ENCODE measurements at regions not wholly inside any gene's neighbourhood (a gene's known extent, or its start where the extent isn't known, plus 50 kb on each side); places are given as distances from the start of the nearest gene placed in this dataset.
A peak's percentile ranks its signal among the peaks of the same experiment; 100 is the strongest.

GRCh38 chr5:87081511-87082372 lies 185.9 kb upstream of the RASA1 start:
- Histone ChIP-seq H3K27ac (ENCODE audit: low read length in 2 of 2) (peak overlapping the region; percentile 68 to 69), H3K27me3 (replicated peaks in 1 of 4; ENCODE audit: control extremely low read depth in 1 of 4, control insufficient read depth in 3 of 4, insufficient read depth in 4 of 4, low read length in 3 of 4) (no peaks in the 10 kb centered on the region), H3K4me3 (ENCODE audit: control extremely low read depth in 1 of 5, extremely low read depth in 1 of 5, insufficient read depth in 1 of 5, low read depth in 2 of 5, low read length in 4 of 5) (peak overlapping the region in 4 of 5 experiments; percentile 1 to 43 (median 17)), H3K9me3 (ENCODE audit: control extremely low read depth in 1 of 3, control insufficient read depth in 2 of 3, insufficient read depth in 1 of 3, low read length in 2 of 3) (peaks cover 0 to 10% (median 0%) of the 10 kb centered on the region in 3 donors), H2AFZ (ENCODE audit: insufficient read depth, low read depth, low read length, poor library complexity, severe bottlenecking) (peak overlapping the region; percentile 43), H3K36me3 (replicated peaks in 1 of 2; ENCODE audit: control extremely low read depth in 1 of 2, control insufficient read depth in 1 of 2, extremely low read depth in 1 of 2, insufficient read depth in 2 of 2, low read length in 1 of 2) (no peaks in the 10 kb centered on the region), H3K9ac (ENCODE audit: low read length) (peak overlapping the region; percentile 34), H4K20me1 (ENCODE audit: control insufficient read depth, insufficient read depth, low read length, poor library complexity, severe bottlenecking) (no peaks in the 10 kb centered on the region), H3K79me2 (ENCODE audit: control insufficient read depth, insufficient read depth, low read length) (no peaks in the 10 kb centered on the region), H3K4me2 (replicated peaks; ENCODE audit: low read depth, low read length, poor library complexity, severe bottlenecking) (peak overlapping the region; percentile 71), H3K4me1 (ENCODE audit: control insufficient read depth in 2 of 2, insufficient read depth in 2 of 2, low read length in 2 of 2) (peaks cover 37 to 53% of the 10 kb centered on the region in 2 donors)
- Mint-ChIP-seq H3K4me1 (peaks cover 53% of the 10 kb centered on the region), H3K27ac (peak overlapping the region; percentile 89), H3K27me3 (no peaks in the 10 kb centered on the region), H3K9me3 (ENCODE audit: insufficient read depth) (peaks cover 3% of the 10 kb centered on the region), H3K4me3 (peak overlapping the region; percentile 75)
- POLR2A ChIA-PET: interaction anchor here (0.6 kb wide), 1 partner anchor 11 kb away, joined by 3 read pairs; no protein-coding TSS in a partner anchor
- WGBS (ENCODE audit: insufficient coverage): no CpG with 5 or more reads among the region's 4 CpGs
- peak; percentile 76 for DNase-seq
- peak; percentile 90 for ATAC-seq (ENCODE audit: low read depth)
- CTCF ChIA-PET: interaction anchor here (0.6 to 1.0 kb wide), 3 partner anchors 12 to 318 kb away, joined by 3 to 5 read pairs (median 3); no protein-coding TSS in a partner anchor
- TF ChIP-seq EZH2 (IDR thresholded peaks at IDR 0.05; ENCODE audit: borderline replicate concordance, insufficient read depth, low read depth, low read length, poor library complexity, severe bottlenecking): no peak
- TF ChIP-seq CTCF (IDR thresholded peaks at IDR 0.05): no peak
- intact Hi-C loops (cut with micrococcal nuclease): loop anchor here (1.0 to 5.0 kb wide), 4 partner anchors 22 to 331 kb away; partner anchors contain the start of genes CCNH and RASA1

- no peak for TF ChIP-seq CTCF (IDR thresholded peaks at IDR 0.05)
- Histone ChIP-seq H3K4me1 (ENCODE audit: control insufficient read depth in 2 of 2, insufficient read depth in 2 of 2, low read length in 2 of 2) (peaks cover 8 to 19% of the 10 kb centered on the region in 2 donors), H3K27me3 (replicated peaks in 1 of 4; ENCODE audit: control extremely low read depth in 1 of 4, control insufficient read depth in 3 of 4, insufficient read depth in 4 of 4, low read length in 3 of 4) (no peaks in the 10 kb centered on the region), H3K27ac (ENCODE audit: low read length in 2 of 2) (no peak overlapping the region), H4K20me1 (ENCODE audit: control insufficient read depth, insufficient read depth, low read length, poor library complexity, severe bottlenecking) (no peaks in the 10 kb centered on the region), H3K9ac (ENCODE audit: low read length) (no peak overlapping the region), H3K79me2 (ENCODE audit: control insufficient read depth, insufficient read depth, low read length) (no peaks in the 10 kb centered on the region), H3K4me3 (ENCODE audit: control extremely low read depth in 1 of 5, extremely low read depth in 1 of 5, insufficient read depth in 1 of 5, low read depth in 2 of 5, low read length in 4 of 5) (no peak overlapping the region), H3K9me3 (ENCODE audit: control extremely low read depth in 1 of 3, control insufficient read depth in 2 of 3, insufficient read depth in 1 of 3, low read length in 2 of 3) (no peaks in the 10 kb centered on the region), H2AFZ (ENCODE audit: insufficient read depth, low read depth, low read length, poor library complexity, severe bottlenecking) (peak overlapping the region; percentile 29), H3K4me2 (replicated peaks; ENCODE audit: low read depth, low read length, poor library complexity, severe bottlenecking) (no peak overlapping the region), H3K36me3 (replicated peaks in 1 of 2; ENCODE audit: control extremely low read depth in 1 of 2, control insufficient read depth in 1 of 2, extremely low read depth in 1 of 2, insufficient read depth in 2 of 2, low read length in 1 of 2) (no peaks in the 10 kb centered on the region)
- no peak overlapping the region for H3K27ac Mint-ChIP-seq
- ATAC-seq (ENCODE audit: low read depth): no peak
- H3K4me3 Mint-ChIP-seq: no peak overlapping the region
- DNase-seq: no peak
- intact Hi-C loops (cut with micrococcal nuclease): no loop called here
- no CpG with 5 or more reads among the region's 2 CpGs for WGBS (ENCODE audit: insufficient coverage)
- H3K9me3 Mint-ChIP-seq (ENCODE audit: insufficient read depth): no peaks in the 10 kb centered on the region
- POLR2A ChIA-PET: no interaction called here
- no peaks in the 10 kb centered on the region for H3K27me3 Mint-ChIP-seq
- CTCF ChIA-PET: no interaction called here
- H3K4me1 Mint-ChIP-seq: peaks cover 20% of the 10 kb centered on the region
These were observed 173.3 kb upstream of the RASA1 start for GRCh38 chr5:87094347-87094746.

Data from B cell (primary cell).